ENCODE measurements at regions not wholly inside any gene's neighbourhood (a gene's known extent, or its start where the extent isn't known, plus 50 kb on each side); places are given as distances from the start of the nearest gene placed in this dataset.

- Mint-ChIP-seq H3K27me3 (no peaks in the 10 kb centered on the region), H3K4me3 (no peak overlapping the region), H3K4me1 (no peaks in the 10 kb centered on the region), H3K9me3 (ENCODE audit: low read depth) (peaks cover 2% of the 10 kb centered on the region), H3K36me3 (ENCODE audit: low read depth) (no peaks in the 10 kb centered on the region), H3K27ac (no peak overlapping the region)
- no peak for DNase-seq
- ChIA-PET CTCF (interaction anchor here (1.3 kb wide), 1 partner anchor 187 kb away, joined by 4 read pairs; no protein-coding TSS in a partner anchor), POLR2A (no interaction called here)
- intact Hi-C loops (cut with DNase I, micrococcal nuclease): no loop called here
- no peak for ATAC-seq
Measured at GRCh38 chr10:78470267-78471103, 436.8 kb downstream of the RPS24 start.

- no peaks in the 10 kb centered on the region for H3K36me3 Mint-ChIP-seq (ENCODE audit: low read depth)
- H3K9me3 Mint-ChIP-seq (ENCODE audit: low read depth): peaks cover 2% of the 10 kb centered on the region
- H3K4me1 Mint-ChIP-seq: no peaks in the 10 kb centered on the region
- no peaks in the 10 kb centered on the region for H3K27me3 Mint-ChIP-seq
- no peak overlapping the region for H3K27ac Mint-ChIP-seq
- CTCF ChIA-PET: no interaction called here
- DNase-seq: no peak
- no peak overlapping the region for H3K4me3 Mint-ChIP-seq
- POLR2A ChIA-PET: no interaction called here
- no peak for ATAC-seq
- intact Hi-C loops (cut with DNase I, micrococcal nuclease): no loop called here
Measured at GRCh38 chr10:78471326-78471722, 437.7 kb downstream of the RPS24 start.

GRCh38 chr10:78471723-78472550 lies 438.3 kb downstream of the RPS24 start:
- no peak overlapping the region for H3K4me3 Mint-ChIP-seq
- intact Hi-C loops (cut with DNase I, micrococcal nuclease): no loop called here
- peaks cover 2% of the 10 kb centered on the region for H3K9me3 Mint-ChIP-seq (ENCODE audit: low read depth)
- DNase-seq (no peak), ATAC-seq (no peak)
- no peaks in the 10 kb centered on the region for H3K4me1 Mint-ChIP-seq
- H3K27me3 Mint-ChIP-seq: no peaks in the 10 kb centered on the region
- ChIA-PET CTCF (interaction anchor here (0.6 kb wide), 1 partner anchor 108 kb away, joined by 3 read pairs; no protein-coding TSS in a partner anchor), POLR2A (no interaction called here)
- no peak overlapping the region for H3K27ac Mint-ChIP-seq
- no peaks in the 10 kb centered on the region for H3K36me3 Mint-ChIP-seq (ENCODE audit: low read depth)

GRCh38 chr10:78472551-78472890 lies 438.9 kb downstream of the RPS24 start:
- ATAC-seq: no peak
- POLR2A ChIA-PET: no interaction called here
- intact Hi-C loops (cut with DNase I, micrococcal nuclease): no loop called here

GRCh38 chr10:78473006-78473405 lies 439.3 kb downstream of the RPS24 start:
- ATAC-seq: no peak
- no peaks in the 10 kb centered on the region for H3K4me1 Mint-ChIP-seq
- H3K4me3 Mint-ChIP-seq: no peak overlapping the region
- intact Hi-C loops (cut with DNase I, micrococcal nuclease): no loop called here
- POLR2A ChIA-PET: no interaction called here
- H3K27me3 Mint-ChIP-seq: no peaks in the 10 kb centered on the region
- H3K36me3 Mint-ChIP-seq (ENCODE audit: low read depth): no peaks in the 10 kb centered on the region
- peaks cover 2% of the 10 kb centered on the region for H3K9me3 Mint-ChIP-seq (ENCODE audit: low read depth)
- CTCF ChIA-PET: interaction anchor here (0.5 kb wide), 1 partner anchor 31 kb away, joined by 3 read pairs; no protein-coding TSS in a partner anchor
- H3K27ac Mint-ChIP-seq: no peak overlapping the region
- DNase-seq: no peak

More at GRCh38 chr10:78472551-78472890, 438.9 kb downstream of the RPS24 start:
- Mint-ChIP-seq H3K27ac (no peak overlapping the region), H3K4me3 (no peak overlapping the region), H3K27me3 (no peaks in the 10 kb centered on the region), H3K9me3 (ENCODE audit: low read depth) (peaks cover 2% of the 10 kb centered on the region), H3K36me3 (ENCODE audit: low read depth) (no peaks in the 10 kb centered on the region), H3K4me1 (no peaks in the 10 kb centered on the region)
- no peak for DNase-seq
- CTCF ChIA-PET: interaction anchor here (0.6 kb wide), 1 partner anchor 108 kb away, joined by 3 read pairs; no protein-coding TSS in a partner anchor

GRCh38 chr10:78474743-78475142 lies 441.1 kb downstream of the RPS24 start:
- DNase-seq (no peak), ATAC-seq (no peak)
- no peak overlapping the region for H3K27ac Mint-ChIP-seq
- CTCF ChIA-PET: no interaction called here
- H3K4me3 Mint-ChIP-seq: no peak overlapping the region
- intact Hi-C loops (cut with DNase I, micrococcal nuclease): no loop called here
- peaks cover 2% of the 10 kb centered on the region for H3K27me3 Mint-ChIP-seq
- POLR2A ChIA-PET: no interaction called here
- peaks cover under 1% of the 10 kb centered on the region for H3K9me3 Mint-ChIP-seq (ENCODE audit: low read depth)
- no peaks in the 10 kb centered on the region for H3K36me3 Mint-ChIP-seq (ENCODE audit: low read depth)
- H3K4me1 Mint-ChIP-seq: no peaks in the 10 kb centered on the region

GRCh38 chr10:78475437-78475836 lies 441.8 kb downstream of the RPS24 start:
- no peaks in the 10 kb centered on the region for H3K9me3 Mint-ChIP-seq (ENCODE audit: low read depth)
- ChIA-PET CTCF (no interaction called here), POLR2A (no interaction called here)
- ATAC-seq (no peak), DNase-seq (no peak)
- intact Hi-C loops (cut with DNase I, micrococcal nuclease): no loop called here
- H3K4me1 Mint-ChIP-seq: no peaks in the 10 kb centered on the region
- H3K4me3 Mint-ChIP-seq: no peak overlapping the region
- peaks cover 5% of the 10 kb centered on the region for H3K27me3 Mint-ChIP-seq
- no peak overlapping the region for H3K27ac Mint-ChIP-seq
- H3K36me3 Mint-ChIP-seq (ENCODE audit: low read depth): no peaks in the 10 kb centered on the region

- H3K27me3 Mint-ChIP-seq: peaks cover 5% of the 10 kb centered on the region
- CTCF ChIA-PET: no interaction called here
- no peaks in the 10 kb centered on the region for H3K9me3 Mint-ChIP-seq (ENCODE audit: low read depth)
- ATAC-seq (no peak), DNase-seq (no peak)
- POLR2A ChIA-PET: no interaction called here
- H3K27ac Mint-ChIP-seq: no peak overlapping the region
- H3K4me1 Mint-ChIP-seq: no peaks in the 10 kb centered on the region
- intact Hi-C loops (cut with DNase I, micrococcal nuclease): no loop called here
- no peak overlapping the region for H3K4me3 Mint-ChIP-seq
- no peaks in the 10 kb centered on the region for H3K36me3 Mint-ChIP-seq (ENCODE audit: low read depth)
Measured at GRCh38 chr10:78476156-78476555, 442.5 kb downstream of the RPS24 start.

- no peaks in the 10 kb centered on the region for H3K36me3 Mint-ChIP-seq (ENCODE audit: low read depth)
- no peak overlapping the region for H3K4me3 Mint-ChIP-seq
- DNase-seq (no peak), ATAC-seq (no peak)
- ChIA-PET POLR2A (no interaction called here), CTCF (no interaction called here)
- intact Hi-C loops (cut with DNase I, micrococcal nuclease): no loop called here
- no peak overlapping the region for H3K27ac Mint-ChIP-seq
- no peaks in the 10 kb centered on the region for H3K9me3 Mint-ChIP-seq (ENCODE audit: low read depth)
- peaks cover 5% of the 10 kb centered on the region for H3K27me3 Mint-ChIP-seq
- H3K4me1 Mint-ChIP-seq: no peaks in the 10 kb centered on the region
Measured at GRCh38 chr10:78476844-78477243, 443.2 kb downstream of the RPS24 start.

GRCh38 chr10:78478919-78479318 lies 445.3 kb downstream of the RPS24 start:
- Mint-ChIP-seq H3K36me3 (ENCODE audit: low read depth) (no peaks in the 10 kb centered on the region), H3K4me3 (no peak overlapping the region), H3K9me3 (ENCODE audit: low read depth) (no peaks in the 10 kb centered on the region), H3K27ac (no peak overlapping the region), H3K4me1 (no peaks in the 10 kb centered on the region), H3K27me3 (peaks cover 6% of the 10 kb centered on the region)
- DNase-seq (no peak), ATAC-seq (no peak)
- ChIA-PET CTCF (no interaction called here), POLR2A (no interaction called here)
- intact Hi-C loops (cut with DNase I, micrococcal nuclease): no loop called here

GRCh38 chr10:78479467-78479866 lies 445.8 kb downstream of the RPS24 start:
- no peaks in the 10 kb centered on the region for H3K36me3 Mint-ChIP-seq (ENCODE audit: low read depth)
- no peaks in the 10 kb centered on the region for H3K4me1 Mint-ChIP-seq
- DNase-seq (no peak), ATAC-seq (no peak)
- no peaks in the 10 kb centered on the region for H3K9me3 Mint-ChIP-seq (ENCODE audit: low read depth)
- no peak overlapping the region for H3K4me3 Mint-ChIP-seq
- peaks cover 8% of the 10 kb centered on the region for H3K27me3 Mint-ChIP-seq
- intact Hi-C loops (cut with DNase I, micrococcal nuclease): no loop called here
- POLR2A ChIA-PET: no interaction called here
- no peak overlapping the region for H3K27ac Mint-ChIP-seq
- CTCF ChIA-PET: no interaction called here

- DNase-seq (no peak), ATAC-seq (no peak)
- ChIA-PET CTCF (no interaction called here), POLR2A (no interaction called here)
- Mint-ChIP-seq H3K4me3 (no peak overlapping the region), H3K27ac (no peak overlapping the region), H3K27me3 (peaks cover 12% of the 10 kb centered on the region), H3K4me1 (no peaks in the 10 kb centered on the region), H3K9me3 (ENCODE audit: low read depth) (no peaks in the 10 kb centered on the region), H3K36me3 (ENCODE audit: low read depth) (no peaks in the 10 kb centered on the region)
- intact Hi-C loops (cut with DNase I, micrococcal nuclease): no loop called here
Measured at GRCh38 chr10:78481842-78482241, 448.2 kb downstream of the RPS24 start.

All from activated CD4-positive, alpha-beta T cell treated with anti-CD3 and anti-CD28 coated beads for 36 hours (primary cell).